ENCODE measurements at regions not wholly inside any gene's neighbourhood (a gene's known extent, or its start where the extent isn't known, plus 50 kb on each side); places are given as distances from the start of the nearest gene placed in this dataset.

- H3K4me3 ChIP-seq (ENCODE audit: low read depth in 1 of 2, low read length in 2 of 2): no peak overlapping the region
- H3K9me3 ChIP-seq (ENCODE audit: control insufficient read depth in 1 of 2, low read length in 2 of 2): peaks cover 0 to 2% of the 10 kb centered on the region in 2 donors
- H3K27me3 ChIP-seq (ENCODE audit: control insufficient read depth in 1 of 2, insufficient read depth in 2 of 2, low read length in 2 of 2): no peaks in the 10 kb centered on the region
- H3K27ac ChIP-seq (ENCODE audit: low read depth, low read length): no peak overlapping the region
- H3K36me3 ChIP-seq (ENCODE audit: control insufficient read depth in 1 of 2, insufficient read depth in 2 of 2, low read length in 2 of 2): no peaks in the 10 kb centered on the region
- no peak overlapping the region for H3K9ac ChIP-seq (ENCODE audit: low read depth in 1 of 2, low read length in 2 of 2)
- H3K4me1 ChIP-seq (ENCODE audit: control insufficient read depth in 1 of 2, insufficient read depth in 2 of 2, low read length in 2 of 2): no peaks in the 10 kb centered on the region
These were observed 1971.7 kb downstream of the SUCLG1 start for GRCh38 chr2:82487354-82487753.

- no peaks in the 10 kb centered on the region for H3K27me3 ChIP-seq (ENCODE audit: control insufficient read depth in 1 of 2, insufficient read depth in 2 of 2, low read length in 2 of 2)
- no peaks in the 10 kb centered on the region for H3K36me3 ChIP-seq (ENCODE audit: control insufficient read depth in 1 of 2, insufficient read depth in 2 of 2, low read length in 2 of 2)
- H3K9ac ChIP-seq (ENCODE audit: low read depth in 1 of 2, low read length in 2 of 2): no peak overlapping the region
- no peaks in the 10 kb centered on the region for H3K9me3 ChIP-seq (ENCODE audit: control insufficient read depth in 1 of 2, low read length in 2 of 2)
- H3K27ac ChIP-seq (ENCODE audit: low read depth, low read length): no peak overlapping the region
- no peak overlapping the region for H3K4me3 ChIP-seq (ENCODE audit: low read depth in 1 of 2, low read length in 2 of 2)
- H3K4me1 ChIP-seq (ENCODE audit: control insufficient read depth in 1 of 2, insufficient read depth in 2 of 2, low read length in 2 of 2): no peaks in the 10 kb centered on the region
These were observed 1973.4 kb downstream of the SUCLG1 start for GRCh38 chr2:82485701-82486100.

- Histone ChIP-seq H3K4me3 (ENCODE audit: low read depth in 1 of 2, low read length in 2 of 2) (no peak overlapping the region), H3K9ac (ENCODE audit: low read depth in 1 of 2, low read length in 2 of 2) (no peak overlapping the region), H3K36me3 (ENCODE audit: control insufficient read depth in 1 of 2, insufficient read depth in 2 of 2, low read length in 2 of 2) (no peaks in the 10 kb centered on the region), H3K27ac (ENCODE audit: low read depth, low read length) (no peak overlapping the region), H3K9me3 (ENCODE audit: control insufficient read depth in 1 of 2, low read length in 2 of 2) (no peaks in the 10 kb centered on the region), H3K4me1 (ENCODE audit: control insufficient read depth in 1 of 2, insufficient read depth in 2 of 2, low read length in 2 of 2) (no peaks in the 10 kb centered on the region), H3K27me3 (ENCODE audit: control insufficient read depth in 1 of 2, insufficient read depth in 2 of 2, low read length in 2 of 2) (no peaks in the 10 kb centered on the region)
These were observed 1977.9 kb downstream of the SUCLG1 start for GRCh38 chr2:82481207-82481606.

- Histone ChIP-seq H3K36me3 (ENCODE audit: control insufficient read depth in 1 of 2, insufficient read depth in 2 of 2, low read length in 2 of 2) (no peaks in the 10 kb centered on the region), H3K9me3 (ENCODE audit: control insufficient read depth in 1 of 2, low read length in 2 of 2) (no peaks in the 10 kb centered on the region), H3K4me1 (ENCODE audit: control insufficient read depth in 1 of 2, insufficient read depth in 2 of 2, low read length in 2 of 2) (no peaks in the 10 kb centered on the region), H3K27me3 (ENCODE audit: control insufficient read depth in 1 of 2, insufficient read depth in 2 of 2, low read length in 2 of 2) (no peaks in the 10 kb centered on the region), H3K4me3 (ENCODE audit: low read depth in 1 of 2, low read length in 2 of 2) (no peak overlapping the region), H3K27ac (ENCODE audit: low read depth, low read length) (no peak overlapping the region), H3K9ac (ENCODE audit: low read depth in 1 of 2, low read length in 2 of 2) (no peak overlapping the region)
These were observed 1980.4 kb downstream of the SUCLG1 start for GRCh38 chr2:82478641-82479040.

GRCh38 chr2:82476094-82476493 lies 1983.0 kb downstream of the SUCLG1 start:
- no peak overlapping the region for H3K4me3 ChIP-seq (ENCODE audit: low read depth in 1 of 2, low read length in 2 of 2)
- no peaks in the 10 kb centered on the region for H3K9me3 ChIP-seq (ENCODE audit: control insufficient read depth in 1 of 2, low read length in 2 of 2)
- H3K27me3 ChIP-seq (ENCODE audit: control insufficient read depth in 1 of 2, insufficient read depth in 2 of 2, low read length in 2 of 2): no peaks in the 10 kb centered on the region
- H3K27ac ChIP-seq (ENCODE audit: low read depth, low read length): no peak overlapping the region
- no peaks in the 10 kb centered on the region for H3K4me1 ChIP-seq (ENCODE audit: control insufficient read depth in 1 of 2, insufficient read depth in 2 of 2, low read length in 2 of 2)
- no peak overlapping the region for H3K9ac ChIP-seq (ENCODE audit: low read depth in 1 of 2, low read length in 2 of 2)
- no peaks in the 10 kb centered on the region for H3K36me3 ChIP-seq (ENCODE audit: control insufficient read depth in 1 of 2, insufficient read depth in 2 of 2, low read length in 2 of 2)

- H3K9ac ChIP-seq (ENCODE audit: low read depth in 1 of 2, low read length in 2 of 2): no peak overlapping the region
- no peaks in the 10 kb centered on the region for H3K36me3 ChIP-seq (ENCODE audit: control insufficient read depth in 1 of 2, insufficient read depth in 2 of 2, low read length in 2 of 2)
- H3K9me3 ChIP-seq (ENCODE audit: control insufficient read depth in 1 of 2, low read length in 2 of 2): no peaks in the 10 kb centered on the region
- no peak overlapping the region for H3K27ac ChIP-seq (ENCODE audit: low read depth, low read length)
- no peaks in the 10 kb centered on the region for H3K4me1 ChIP-seq (ENCODE audit: control insufficient read depth in 1 of 2, insufficient read depth in 2 of 2, low read length in 2 of 2)
- H3K4me3 ChIP-seq (ENCODE audit: low read depth in 1 of 2, low read length in 2 of 2): no peak overlapping the region
- H3K27me3 ChIP-seq (ENCODE audit: control insufficient read depth in 1 of 2, insufficient read depth in 2 of 2, low read length in 2 of 2): no peaks in the 10 kb centered on the region
These were observed 2030.8 kb downstream of the SUCLG1 start for GRCh38 chr2:82428251-82428650.

GRCh38 chr2:82412021-82412420 lies 2047.1 kb downstream of the SUCLG1 start:
- Histone ChIP-seq H3K27ac (ENCODE audit: low read depth, low read length) (no peak overlapping the region), H3K4me1 (ENCODE audit: control insufficient read depth in 1 of 2, insufficient read depth in 2 of 2, low read length in 2 of 2) (no peaks in the 10 kb centered on the region), H3K27me3 (ENCODE audit: control insufficient read depth in 1 of 2, insufficient read depth in 2 of 2, low read length in 2 of 2) (no peaks in the 10 kb centered on the region), H3K9ac (ENCODE audit: low read depth in 1 of 2, low read length in 2 of 2) (no peak overlapping the region), H3K4me3 (ENCODE audit: low read depth in 1 of 2, low read length in 2 of 2) (no peak overlapping the region), H3K36me3 (ENCODE audit: control insufficient read depth in 1 of 2, insufficient read depth in 2 of 2, low read length in 2 of 2) (no peaks in the 10 kb centered on the region), H3K9me3 (ENCODE audit: control insufficient read depth in 1 of 2, low read length in 2 of 2) (no peaks in the 10 kb centered on the region)

- no peaks in the 10 kb centered on the region for H3K27me3 ChIP-seq (ENCODE audit: control insufficient read depth in 1 of 2, insufficient read depth in 2 of 2, low read length in 2 of 2)
- no peak overlapping the region for H3K4me3 ChIP-seq (ENCODE audit: low read depth in 1 of 2, low read length in 2 of 2)
- H3K27ac ChIP-seq (ENCODE audit: low read depth, low read length): no peak overlapping the region
- no peak overlapping the region for H3K9ac ChIP-seq (ENCODE audit: low read depth in 1 of 2, low read length in 2 of 2)
- no peaks in the 10 kb centered on the region for H3K4me1 ChIP-seq (ENCODE audit: control insufficient read depth in 1 of 2, insufficient read depth in 2 of 2, low read length in 2 of 2)
- no peaks in the 10 kb centered on the region for H3K36me3 ChIP-seq (ENCODE audit: control insufficient read depth in 1 of 2, insufficient read depth in 2 of 2, low read length in 2 of 2)
- H3K9me3 ChIP-seq (ENCODE audit: control insufficient read depth in 1 of 2, low read length in 2 of 2): no peaks in the 10 kb centered on the region
These were observed 2048.0 kb downstream of the SUCLG1 start for GRCh38 chr2:82411071-82411470.

- H3K4me1 ChIP-seq (ENCODE audit: control insufficient read depth in 1 of 2, insufficient read depth in 2 of 2, low read length in 2 of 2): no peaks in the 10 kb centered on the region
- H3K4me3 ChIP-seq (ENCODE audit: low read depth in 1 of 2, low read length in 2 of 2): no peak overlapping the region
- H3K36me3 ChIP-seq (ENCODE audit: control insufficient read depth in 1 of 2, insufficient read depth in 2 of 2, low read length in 2 of 2): no peaks in the 10 kb centered on the region
- H3K9me3 ChIP-seq (ENCODE audit: control insufficient read depth in 1 of 2, low read length in 2 of 2): no peaks in the 10 kb centered on the region
- H3K9ac ChIP-seq (ENCODE audit: low read depth in 1 of 2, low read length in 2 of 2): no peak overlapping the region
- H3K27me3 ChIP-seq (ENCODE audit: control insufficient read depth in 1 of 2, insufficient read depth in 2 of 2, low read length in 2 of 2): no peaks in the 10 kb centered on the region
- no peak overlapping the region for H3K27ac ChIP-seq (ENCODE audit: low read depth, low read length)
These were observed 2063.5 kb downstream of the SUCLG1 start for GRCh38 chr2:82395531-82395930.

GRCh38 chr2:82391386-82391785 lies 2067.7 kb downstream of the SUCLG1 start:
- Histone ChIP-seq H3K4me1 (ENCODE audit: control insufficient read depth in 1 of 2, insufficient read depth in 2 of 2, low read length in 2 of 2) (no peaks in the 10 kb centered on the region), H3K9me3 (ENCODE audit: control insufficient read depth in 1 of 2, low read length in 2 of 2) (no peaks in the 10 kb centered on the region), H3K27ac (ENCODE audit: low read depth, low read length) (no peak overlapping the region), H3K9ac (ENCODE audit: low read depth in 1 of 2, low read length in 2 of 2) (no peak overlapping the region), H3K4me3 (ENCODE audit: low read depth in 1 of 2, low read length in 2 of 2) (no peak overlapping the region), H3K36me3 (ENCODE audit: control insufficient read depth in 1 of 2, insufficient read depth in 2 of 2, low read length in 2 of 2) (no peaks in the 10 kb centered on the region), H3K27me3 (ENCODE audit: control insufficient read depth in 1 of 2, insufficient read depth in 2 of 2, low read length in 2 of 2) (no peaks in the 10 kb centered on the region)

GRCh38 chr2:82355622-82356021 lies 2051.1 kb upstream of the LRRTM1 start:
- Histone ChIP-seq H3K4me3 (ENCODE audit: low read depth in 1 of 2, low read length in 2 of 2) (no peak overlapping the region), H3K9ac (ENCODE audit: low read depth in 1 of 2, low read length in 2 of 2) (no peak overlapping the region), H3K36me3 (ENCODE audit: control insufficient read depth in 1 of 2, insufficient read depth in 2 of 2, low read length in 2 of 2) (no peaks in the 10 kb centered on the region), H3K27me3 (ENCODE audit: control insufficient read depth in 1 of 2, insufficient read depth in 2 of 2, low read length in 2 of 2) (no peaks in the 10 kb centered on the region), H3K27ac (ENCODE audit: low read depth, low read length) (no peak overlapping the region), H3K9me3 (ENCODE audit: control insufficient read depth in 1 of 2, low read length in 2 of 2) (no peaks in the 10 kb centered on the region), H3K4me1 (ENCODE audit: control insufficient read depth in 1 of 2, insufficient read depth in 2 of 2, low read length in 2 of 2) (no peaks in the 10 kb centered on the region)

Measured in duodenal mucosa (tissue), 2 donors.